Neural crest cell (in vitro differentiated cells): ENCODE measurements at regions not wholly inside any gene's neighbourhood (a gene's known extent, or its start where the extent isn't known, plus 50 kb on each side); places are given as distances from the start of the nearest gene placed in this dataset.

Experiments
- DNase-seq: peaks from one replicate; pipeline ENCODE4 v3.0.0; 2021; ENCODE audit warnings: low read depth, mixed read lengths, low spot score
- H3K27ac Mint-ChIP-seq: one replicate; pipeline ENCODE4 v1.8.0; 2021; ENCODE audit warnings: mild to moderate bottlenecking, mixed read lengths; ENCODE audit not compliant: unreplicated experiment
- H3K27me3 Mint-ChIP-seq: 2 replicates; pipeline ENCODE4 v1.8.0; 2021; ENCODE audit warnings: low read depth, mild to moderate bottlenecking, mixed read lengths
- H3K36me3 Mint-ChIP-seq: 2 replicates; pipeline ENCODE4 v1.8.0; 2021; ENCODE audit warnings: low read depth, mild to moderate bottlenecking, mixed read lengths
- H3K4me1 Mint-ChIP-seq: 2 replicates; pipeline ENCODE4 v1.8.0; 2021; ENCODE audit warnings: mixed read lengths
- H3K4me3 Mint-ChIP-seq: one replicate; pipeline ENCODE4 v1.8.0; 2021; ENCODE audit warnings: mild to moderate bottlenecking, mixed read lengths
- H3K9me3 Mint-ChIP-seq: 2 replicates; pipeline ENCODE4 v1.8.0; 2021; ENCODE audit warnings: mixed read lengths
- TF ChIP-seq, protein P1 (sequence below): fragments of 200-600 bp; sonication (generic); conservative IDR thresholded peaks from 2 replicates; pipeline ENCODE4 v1.5.0; 2021; ENCODE audit warnings: antibody characterized with exemption, mild to moderate bottlenecking

DNA sequence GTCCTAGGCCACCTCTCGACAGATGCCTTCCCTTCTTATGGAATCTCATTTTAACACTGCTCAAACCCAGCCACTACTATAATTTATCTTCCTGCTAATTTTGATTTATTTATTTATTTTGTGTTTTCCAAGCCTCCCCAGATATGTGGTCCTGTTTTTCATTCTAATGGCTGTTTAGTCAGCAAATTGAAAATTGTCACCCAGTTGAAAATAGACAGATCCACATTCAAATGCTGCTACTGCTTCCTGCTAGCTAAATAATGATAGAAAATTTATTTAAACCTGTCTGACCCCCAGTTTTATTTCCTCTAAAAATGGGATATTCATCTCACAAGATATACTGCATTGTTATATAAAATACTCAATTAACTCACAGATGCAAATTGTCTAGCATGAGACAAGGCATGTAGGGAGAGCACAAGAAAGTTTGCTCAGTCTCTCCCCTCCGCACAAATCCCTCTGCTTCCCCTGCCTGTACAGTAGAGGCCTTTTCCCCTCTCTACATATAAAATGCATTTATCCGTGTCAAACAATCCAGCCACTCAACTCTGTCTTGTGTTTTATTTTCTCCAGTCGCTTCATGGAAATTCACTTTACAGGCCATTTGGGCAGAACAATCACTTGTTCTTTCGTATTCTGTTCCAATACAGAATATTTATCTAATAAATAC is 389.9 kb downstream of the SOX11 start:
- peaks cover 6% of the 10 kb centered on the region for H3K36me3 Mint-ChIP-seq

DNA sequence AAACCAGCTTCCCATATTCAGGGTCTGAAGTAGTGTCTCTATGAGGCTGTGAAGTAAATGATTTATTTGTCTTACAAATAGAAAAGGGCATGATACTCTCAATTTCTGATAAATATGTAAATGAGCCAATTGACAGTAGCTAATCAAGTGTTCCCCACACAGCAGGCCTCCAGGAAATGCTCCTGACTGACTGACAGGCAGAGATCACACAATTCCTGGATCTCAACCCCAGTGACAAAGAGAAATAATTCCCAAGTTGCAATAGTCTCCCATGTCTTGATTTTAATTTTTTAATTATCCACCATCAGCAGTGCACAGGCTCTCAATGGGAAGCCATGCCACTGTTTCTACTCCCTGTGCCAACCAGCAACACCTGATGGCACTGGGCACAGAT is 390.4 kb downstream of the SOX11 start:
- TF ChIP-seq, protein P1, sequence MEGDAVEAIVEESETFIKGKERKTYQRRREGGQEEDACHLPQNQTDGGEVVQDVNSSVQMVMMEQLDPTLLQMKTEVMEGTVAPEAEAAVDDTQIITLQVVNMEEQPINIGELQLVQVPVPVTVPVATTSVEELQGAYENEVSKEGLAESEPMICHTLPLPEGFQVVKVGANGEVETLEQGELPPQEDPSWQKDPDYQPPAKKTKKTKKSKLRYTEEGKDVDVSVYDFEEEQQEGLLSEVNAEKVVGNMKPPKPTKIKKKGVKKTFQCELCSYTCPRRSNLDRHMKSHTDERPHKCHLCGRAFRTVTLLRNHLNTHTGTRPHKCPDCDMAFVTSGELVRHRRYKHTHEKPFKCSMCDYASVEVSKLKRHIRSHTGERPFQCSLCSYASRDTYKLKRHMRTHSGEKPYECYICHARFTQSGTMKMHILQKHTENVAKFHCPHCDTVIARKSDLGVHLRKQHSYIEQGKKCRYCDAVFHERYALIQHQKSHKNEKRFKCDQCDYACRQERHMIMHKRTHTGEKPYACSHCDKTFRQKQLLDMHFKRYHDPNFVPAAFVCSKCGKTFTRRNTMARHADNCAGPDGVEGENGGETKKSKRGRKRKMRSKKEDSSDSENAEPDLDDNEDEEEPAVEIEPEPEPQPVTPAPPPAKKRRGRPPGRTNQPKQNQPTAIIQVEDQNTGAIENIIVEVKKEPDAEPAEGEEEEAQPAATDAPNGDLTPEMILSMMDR = no peak
- Mint-ChIP-seq H3K27me3 (no peaks in the 10 kb centered on the region), H3K36me3 (peaks cover 10% of the 10 kb centered on the region), H3K9me3 (peaks cover 10% of the 10 kb centered on the region), H3K4me1 (peaks cover 59% of the 10 kb centered on the region), H3K4me3 (peak overlapping the region; percentile 24), H3K27ac (peak overlapping the region; percentile 87)
- no peak for DNase-seq

More for the DNA sequence above, 389.9 kb downstream of the SOX11 start:
- H3K4me3 Mint-ChIP-seq = peak overlapping the region; percentile 79
- H3K9me3 Mint-ChIP-seq = peaks cover 6% of the 10 kb centered on the region
- H3K27me3 Mint-ChIP-seq = no peaks in the 10 kb centered on the region
- H3K4me1 Mint-ChIP-seq = peaks cover 62% of the 10 kb centered on the region
- DNase-seq = no peak
- peak overlapping the region; percentile 87 for H3K27ac Mint-ChIP-seq
- TF ChIP-seq, protein P1 = no peak

DNA sequence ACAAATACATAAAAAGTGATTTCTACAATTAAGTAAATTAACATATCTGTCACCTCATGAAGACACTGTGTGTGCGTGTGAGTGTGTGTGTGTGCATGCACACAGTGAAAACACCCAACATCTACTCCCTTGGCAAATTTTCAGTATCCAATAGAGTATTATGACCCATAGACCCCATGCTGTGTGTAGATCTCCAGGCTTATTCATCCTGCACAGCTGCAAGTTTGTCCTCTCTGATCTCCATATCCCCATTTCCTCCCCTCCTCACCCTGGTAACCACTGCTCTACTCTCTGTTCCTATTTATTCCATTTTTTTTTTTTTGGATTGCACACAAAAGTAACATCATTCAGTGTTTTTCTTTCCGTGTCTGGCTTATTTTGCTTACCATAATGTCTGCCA is 391.0 kb downstream of the SOX11 start:
- DNase-seq = no peak
- TF ChIP-seq, protein P1 = no peak
- Mint-ChIP-seq H3K4me1 (peaks cover 54% of the 10 kb centered on the region), H3K36me3 (peaks cover 13% of the 10 kb centered on the region), H3K27ac (no peak overlapping the region), H3K4me3 (peak overlapping the region; percentile 11), H3K27me3 (no peaks in the 10 kb centered on the region), H3K9me3 (peaks cover 14% of the 10 kb centered on the region)

DNA sequence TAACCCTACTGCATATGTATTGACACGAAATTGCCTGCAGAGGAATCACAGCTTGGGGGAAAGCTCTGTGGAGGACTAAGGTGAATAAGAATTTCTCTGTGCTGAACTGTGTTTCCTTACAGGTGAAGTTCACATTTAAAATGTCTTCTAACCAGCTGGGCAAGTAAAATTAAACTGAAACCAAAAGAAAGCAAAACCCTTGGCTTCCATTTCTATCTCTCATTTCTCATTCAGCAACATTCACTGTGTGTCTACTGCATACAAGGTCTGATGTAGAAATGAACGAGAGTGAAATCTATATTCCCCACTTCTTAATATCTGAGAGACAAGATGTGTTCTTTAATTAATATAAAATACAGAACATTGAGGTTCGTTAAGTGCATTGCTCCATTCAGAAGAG is 397.3 kb downstream of the SOX11 start:
- TF ChIP-seq, protein P1 = no peak
- no peak overlapping the region for H3K27ac Mint-ChIP-seq
- DNase-seq = no peak
- no peak overlapping the region for H3K4me3 Mint-ChIP-seq
- H3K36me3 Mint-ChIP-seq = peaks cover 13% of the 10 kb centered on the region
- H3K4me1 Mint-ChIP-seq = peaks cover 29% of the 10 kb centered on the region
- H3K9me3 Mint-ChIP-seq = peaks cover 19% of the 10 kb centered on the region
- H3K27me3 Mint-ChIP-seq = no peaks in the 10 kb centered on the region

DNA sequence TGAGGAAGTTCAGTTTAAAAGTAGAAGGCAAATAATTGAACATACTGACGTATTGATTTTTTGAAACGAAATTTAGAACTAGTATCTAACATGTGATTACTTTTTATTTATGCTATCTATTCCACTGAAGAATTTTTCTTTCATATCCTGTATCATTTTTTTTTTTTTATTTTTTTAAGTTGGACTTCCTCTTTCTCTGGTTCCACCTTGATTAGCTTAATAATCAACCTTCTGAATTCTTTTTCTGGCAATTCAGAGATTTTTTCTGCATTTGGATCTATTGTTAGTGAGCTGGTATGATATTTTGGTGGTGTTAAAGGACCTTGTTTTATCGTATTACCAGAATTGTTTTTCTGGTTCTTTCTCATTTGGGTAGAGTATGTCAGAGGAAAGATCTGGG is 411.2 kb downstream of the SOX11 start:
- TF ChIP-seq, protein P1 = no peak
- Mint-ChIP-seq H3K27ac (no peak overlapping the region), H3K4me3 (no peak overlapping the region), H3K36me3 (peaks cover 13% of the 10 kb centered on the region), H3K27me3 (no peaks in the 10 kb centered on the region), H3K4me1 (peaks cover 4% of the 10 kb centered on the region), H3K9me3 (peaks cover 18% of the 10 kb centered on the region)
- DNase-seq = no peak
